A673 (cell line): ENCODE measurements at regions not wholly inside any gene's neighbourhood (a gene's known extent, or its start where the extent isn't known, plus 50 kb on each side); places are given as distances from the start of the nearest gene placed in this dataset.

Source experiments
- EZH2 ChIP-seq: fragments of 200-600 bp; sonication (generic); IDR thresholded peaks from 2 replicates; pipeline ENCODE4 v1.6.1; 2017; ENCODE audit warnings: borderline replicate concordance, low read depth, mild to moderate bottlenecking, mixed read lengths, antibody characterized with exemption, low read length; ENCODE audit not compliant: poor library complexity, severe bottlenecking
- TF ChIP-seq, protein P1 (sequence below): fragments of 300-800, 200-600 bp; sonication (generic); conservative IDR thresholded peaks from 2 replicates; pipeline ENCODE4 v1.5.1; 2017; ENCODE audit warnings: low read depth, mild to moderate bottlenecking, antibody characterized with exemption, low read length, moderate library complexity, mixed read lengths

DNA sequence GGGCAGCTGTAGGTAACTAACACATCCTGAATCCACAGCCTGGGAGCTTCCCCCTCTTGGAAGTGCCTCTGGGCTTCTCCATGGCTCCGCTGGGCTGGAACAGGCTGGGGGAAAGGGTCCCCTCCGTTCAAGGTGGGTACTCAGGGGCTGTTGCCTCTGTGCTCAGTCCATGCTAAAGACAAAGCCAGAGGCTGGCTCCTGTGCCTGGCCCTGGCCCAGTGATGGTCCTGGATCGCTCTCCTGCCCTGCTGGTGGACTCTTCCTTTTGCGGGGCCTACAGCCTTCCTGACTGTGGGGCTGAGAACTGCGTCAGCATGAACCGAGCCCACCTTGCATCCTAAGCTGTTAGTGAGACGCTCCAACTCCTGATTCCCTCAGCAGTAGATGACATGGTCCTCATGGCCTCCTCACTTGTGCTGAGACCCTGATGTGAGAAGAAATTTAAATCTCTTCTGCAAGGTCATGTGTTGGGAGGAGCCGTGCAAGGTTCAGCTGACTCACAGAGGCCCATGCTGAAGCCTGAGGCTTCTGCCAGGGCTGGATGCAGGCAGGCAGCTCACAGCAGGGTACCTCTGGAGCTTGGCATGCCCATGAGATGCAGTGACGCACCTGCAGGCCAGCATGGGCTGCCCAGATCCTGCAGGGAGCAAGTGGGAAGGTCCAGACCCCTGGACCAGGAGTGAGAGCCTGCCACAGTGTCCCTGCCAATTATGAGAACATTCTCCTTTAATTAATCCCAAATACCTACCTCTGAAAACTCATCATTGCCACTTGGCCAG lies 1285.5 kb downstream of the TBC1D22A start:
- TF ChIP-seq, protein P1, sequence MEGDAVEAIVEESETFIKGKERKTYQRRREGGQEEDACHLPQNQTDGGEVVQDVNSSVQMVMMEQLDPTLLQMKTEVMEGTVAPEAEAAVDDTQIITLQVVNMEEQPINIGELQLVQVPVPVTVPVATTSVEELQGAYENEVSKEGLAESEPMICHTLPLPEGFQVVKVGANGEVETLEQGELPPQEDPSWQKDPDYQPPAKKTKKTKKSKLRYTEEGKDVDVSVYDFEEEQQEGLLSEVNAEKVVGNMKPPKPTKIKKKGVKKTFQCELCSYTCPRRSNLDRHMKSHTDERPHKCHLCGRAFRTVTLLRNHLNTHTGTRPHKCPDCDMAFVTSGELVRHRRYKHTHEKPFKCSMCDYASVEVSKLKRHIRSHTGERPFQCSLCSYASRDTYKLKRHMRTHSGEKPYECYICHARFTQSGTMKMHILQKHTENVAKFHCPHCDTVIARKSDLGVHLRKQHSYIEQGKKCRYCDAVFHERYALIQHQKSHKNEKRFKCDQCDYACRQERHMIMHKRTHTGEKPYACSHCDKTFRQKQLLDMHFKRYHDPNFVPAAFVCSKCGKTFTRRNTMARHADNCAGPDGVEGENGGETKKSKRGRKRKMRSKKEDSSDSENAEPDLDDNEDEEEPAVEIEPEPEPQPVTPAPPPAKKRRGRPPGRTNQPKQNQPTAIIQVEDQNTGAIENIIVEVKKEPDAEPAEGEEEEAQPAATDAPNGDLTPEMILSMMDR, result no peak
- no peak for TF ChIP-seq EZH2
